Epithelial cell of esophagus (primary cell): ENCODE measurements at regions not wholly inside any gene's neighbourhood (a gene's known extent, or its start where the extent isn't known, plus 50 kb on each side); places are given as distances from the start of the nearest gene placed in this dataset.

Experiments
- DNase-seq: peaks from one replicate; pipeline ENCODE4 v3.0.0; 2010; ENCODE audit warnings: low read depth
- H3K4me3 ChIP-seq: 2 replicates; pipeline ENCODE4 v1.5.1; 2011; ENCODE audit warnings: mild to moderate bottlenecking, low read length, control low read depth
- TF ChIP-seq, protein P1 (sequence below): IDR thresholded peaks from 2 replicates; pipeline ENCODE4 v1.5.1; 2011; ENCODE audit warnings: low read depth, mild to moderate bottlenecking, low read length, control low read depth, inconsistent platforms; ENCODE audit not compliant: insufficient read depth; ENCODE audit errors: missing control alignments

DNA sequence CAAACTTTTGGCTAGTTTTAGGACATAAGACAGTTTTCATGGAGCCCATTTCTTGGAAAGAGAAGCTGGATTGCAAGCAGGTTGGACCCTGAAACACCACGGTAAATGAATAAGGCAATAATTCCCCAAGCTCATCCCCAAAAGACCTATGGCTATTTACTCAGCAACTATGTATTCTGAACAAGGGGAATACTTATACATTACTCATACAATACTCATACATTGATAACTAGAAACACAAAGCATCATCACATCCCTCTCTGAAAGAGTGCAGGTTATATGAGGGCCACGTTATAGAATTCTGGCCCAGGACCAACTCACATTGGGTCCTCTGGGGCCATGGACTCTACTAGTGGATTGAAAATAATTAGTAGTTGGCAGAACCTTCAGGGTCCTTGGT is 154.8 kb downstream of the TMX3 start:
- TF ChIP-seq, protein P1, sequence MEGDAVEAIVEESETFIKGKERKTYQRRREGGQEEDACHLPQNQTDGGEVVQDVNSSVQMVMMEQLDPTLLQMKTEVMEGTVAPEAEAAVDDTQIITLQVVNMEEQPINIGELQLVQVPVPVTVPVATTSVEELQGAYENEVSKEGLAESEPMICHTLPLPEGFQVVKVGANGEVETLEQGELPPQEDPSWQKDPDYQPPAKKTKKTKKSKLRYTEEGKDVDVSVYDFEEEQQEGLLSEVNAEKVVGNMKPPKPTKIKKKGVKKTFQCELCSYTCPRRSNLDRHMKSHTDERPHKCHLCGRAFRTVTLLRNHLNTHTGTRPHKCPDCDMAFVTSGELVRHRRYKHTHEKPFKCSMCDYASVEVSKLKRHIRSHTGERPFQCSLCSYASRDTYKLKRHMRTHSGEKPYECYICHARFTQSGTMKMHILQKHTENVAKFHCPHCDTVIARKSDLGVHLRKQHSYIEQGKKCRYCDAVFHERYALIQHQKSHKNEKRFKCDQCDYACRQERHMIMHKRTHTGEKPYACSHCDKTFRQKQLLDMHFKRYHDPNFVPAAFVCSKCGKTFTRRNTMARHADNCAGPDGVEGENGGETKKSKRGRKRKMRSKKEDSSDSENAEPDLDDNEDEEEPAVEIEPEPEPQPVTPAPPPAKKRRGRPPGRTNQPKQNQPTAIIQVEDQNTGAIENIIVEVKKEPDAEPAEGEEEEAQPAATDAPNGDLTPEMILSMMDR: no peak
- H3K4me3 ChIP-seq: no peak overlapping the region
- peak; percentile 5 for DNase-seq

DNA sequence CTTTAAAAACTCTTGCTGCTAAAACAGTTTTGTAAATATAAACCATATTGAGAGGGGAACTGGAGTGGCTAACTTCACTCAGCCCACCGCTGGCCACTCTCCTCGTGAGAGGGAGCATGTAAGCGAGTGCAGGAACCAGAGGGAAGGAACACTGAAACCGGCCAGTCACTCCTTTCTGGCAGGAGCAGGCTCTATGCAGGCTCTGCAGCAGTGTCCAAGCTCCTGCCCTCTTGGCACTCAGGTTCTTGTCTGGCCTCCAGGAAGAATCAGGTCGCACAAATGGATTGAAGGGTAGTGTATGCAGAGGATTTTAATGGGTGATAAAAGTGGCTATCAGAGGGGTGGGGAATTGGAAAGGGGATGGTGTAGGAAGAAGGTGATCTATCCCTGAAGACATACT is 157.7 kb downstream of the TMX3 start:
- no peak overlapping the region for H3K4me3 ChIP-seq
- TF ChIP-seq, protein P1: no peak
- no peak for DNase-seq

DNA sequence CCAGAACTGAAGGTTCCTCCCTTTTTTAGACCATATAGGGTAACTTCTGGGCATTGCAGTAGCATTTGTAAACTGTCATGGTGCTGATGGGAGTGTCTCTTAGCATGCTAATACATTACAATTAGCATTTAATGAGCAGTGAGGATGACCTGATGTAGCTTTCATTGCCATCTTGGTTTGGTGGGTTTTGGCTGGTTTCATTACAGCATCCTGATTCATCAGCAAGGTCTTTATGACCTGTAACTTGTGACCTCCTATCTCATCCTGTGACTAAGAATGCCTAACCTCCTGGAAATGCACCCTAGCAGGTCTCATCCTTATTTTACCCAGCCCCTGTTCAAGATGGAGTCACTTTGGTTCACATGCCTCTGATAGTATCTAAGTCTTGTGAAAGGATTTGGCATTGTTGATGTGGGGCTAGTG is 159.0 kb downstream of the TMX3 start:
- DNase-seq: peak; percentile 72
- TF ChIP-seq, protein P1: no peak
- H3K4me3 ChIP-seq: no peak overlapping the region

DNA sequence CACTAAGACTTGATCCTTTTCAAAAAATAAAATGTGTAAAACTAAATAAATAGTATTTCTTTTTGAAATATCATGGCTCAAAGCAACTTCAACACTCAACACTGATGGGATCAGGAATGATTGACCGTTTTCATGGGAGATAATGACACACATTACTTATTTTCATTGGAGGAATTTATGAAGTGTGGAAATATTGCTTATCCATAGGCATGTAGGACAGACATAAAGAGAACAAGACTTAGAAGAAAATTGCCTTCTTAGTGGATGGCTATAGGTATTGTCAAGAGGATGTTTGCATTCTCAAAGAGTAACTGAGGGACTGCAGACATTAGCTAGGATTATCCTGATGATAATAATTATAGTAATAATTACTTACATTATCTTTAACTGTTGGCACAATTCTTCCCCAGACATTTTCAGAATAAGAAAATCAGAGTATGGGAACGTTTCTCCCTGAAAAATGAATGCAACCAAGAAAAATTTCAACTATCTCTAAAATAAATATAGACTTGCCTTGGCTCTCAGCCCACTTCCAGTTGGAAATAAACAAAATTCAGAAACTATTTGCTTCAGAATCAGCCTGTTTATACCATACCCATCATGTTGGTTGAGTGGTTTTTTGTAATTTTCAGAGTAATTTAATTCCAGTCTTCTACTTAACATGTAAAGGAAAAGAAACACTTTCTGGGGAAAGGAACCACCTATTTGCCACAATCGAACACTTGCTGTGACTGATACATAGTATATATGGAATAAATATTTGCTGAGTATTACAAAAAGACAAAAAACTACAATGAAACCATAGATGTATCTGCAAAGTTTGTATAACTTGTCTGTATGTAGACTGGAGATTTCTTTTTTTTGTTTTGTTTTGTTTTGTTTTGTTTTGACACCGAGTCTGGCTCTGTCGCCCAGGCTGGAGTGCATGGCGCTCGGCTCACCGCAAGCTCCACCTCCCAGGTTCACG is 165.7 kb downstream of the TMX3 start:
- TF ChIP-seq, protein P1: no peak
- no peak for DNase-seq
- no peak overlapping the region for H3K4me3 ChIP-seq

DNA sequence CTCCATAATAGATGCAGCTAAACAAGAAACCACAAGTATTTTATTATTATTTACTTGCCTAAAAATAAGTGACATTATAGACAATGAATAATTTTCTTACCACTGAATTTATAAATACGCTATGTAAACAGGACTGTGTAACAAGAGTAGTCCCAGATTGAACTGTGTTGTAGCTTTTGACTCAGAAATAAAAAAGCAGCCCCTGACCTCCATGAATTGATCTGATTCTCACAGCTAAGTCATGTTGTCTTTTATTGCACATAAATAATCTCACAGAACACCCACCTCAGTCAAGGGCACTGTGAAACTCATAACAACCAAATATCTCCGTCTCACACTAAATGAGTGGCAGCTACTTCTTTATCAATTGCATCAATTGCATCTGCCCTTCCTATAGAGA is 171.6 kb downstream of the TMX3 start:
- no peak for DNase-seq
- no peak overlapping the region for H3K4me3 ChIP-seq
- TF ChIP-seq, protein P1: no peak

DNA sequence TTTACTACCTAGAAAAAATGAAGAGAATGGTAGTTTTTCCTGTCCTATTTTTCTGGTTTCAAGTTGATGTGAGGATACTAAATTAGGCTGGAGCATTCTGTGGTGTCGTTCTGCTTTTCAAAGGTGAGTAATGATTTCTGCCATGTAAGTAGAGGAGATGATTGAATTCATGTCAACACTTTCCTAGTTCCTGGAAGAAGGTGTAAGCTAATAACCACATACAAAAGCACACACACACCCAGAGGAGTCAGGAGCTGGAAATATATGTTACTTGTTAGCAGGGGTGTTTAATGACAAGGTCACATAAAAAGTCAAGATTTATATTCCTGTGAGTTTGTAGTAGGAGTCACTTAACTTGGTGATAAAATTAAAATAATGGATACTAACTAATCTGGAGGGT is 172.1 kb downstream of the TMX3 start:
- H3K4me3 ChIP-seq: no peak overlapping the region
- TF ChIP-seq, protein P1: no peak

More for the DNA sequence above, 172.1 kb downstream of the TMX3 start:
- peak; percentile 4 for DNase-seq
